ENCODE measurements at regions not wholly inside any gene's neighbourhood (a gene's known extent, or its start where the extent isn't known, plus 50 kb on each side); places are given as distances from the start of the nearest gene placed in this dataset.
"Not testable (repeated sequence)": the region's sequence is repeated elsewhere in the genome, so short reads cannot be mapped to it uniquely, and the experiment has no call there.

DNA sequence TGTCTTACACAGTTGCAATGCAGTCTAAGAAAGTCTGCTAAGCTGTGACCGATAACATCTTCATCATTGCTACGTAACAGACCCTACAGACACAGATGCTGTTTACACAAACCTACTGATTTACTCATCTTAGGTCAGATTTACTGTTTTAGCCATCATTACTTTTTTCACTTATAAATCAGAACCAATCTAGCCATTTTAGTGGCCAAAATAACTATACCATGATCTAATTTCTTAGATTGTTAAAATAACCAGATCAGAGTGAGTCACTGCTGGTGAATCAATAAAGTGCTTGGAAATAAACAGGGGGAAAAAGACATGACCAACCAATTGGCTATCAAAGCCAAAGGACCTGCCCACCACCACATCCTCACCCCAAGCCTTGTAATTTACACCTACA, 57.0 kb upstream of the FOXN3 start:
- Mint-ChIP-seq H3K36me3 (no peaks in the 10 kb centered on the region), H3K9me3 (no peaks in the 10 kb centered on the region), H3K27me3 (no peaks in the 10 kb centered on the region), H3K4me1 (ENCODE audit: low read depth in 2 of 2) (peaks cover 14 to 43% of the 10 kb centered on the region in 2 donors), H3K4me3 (no peak overlapping the region), H3K27ac (no peak overlapping the region)
- DNase-seq (ENCODE audit: low spot score) (no peak), ATAC-seq (no peak)

DNA sequence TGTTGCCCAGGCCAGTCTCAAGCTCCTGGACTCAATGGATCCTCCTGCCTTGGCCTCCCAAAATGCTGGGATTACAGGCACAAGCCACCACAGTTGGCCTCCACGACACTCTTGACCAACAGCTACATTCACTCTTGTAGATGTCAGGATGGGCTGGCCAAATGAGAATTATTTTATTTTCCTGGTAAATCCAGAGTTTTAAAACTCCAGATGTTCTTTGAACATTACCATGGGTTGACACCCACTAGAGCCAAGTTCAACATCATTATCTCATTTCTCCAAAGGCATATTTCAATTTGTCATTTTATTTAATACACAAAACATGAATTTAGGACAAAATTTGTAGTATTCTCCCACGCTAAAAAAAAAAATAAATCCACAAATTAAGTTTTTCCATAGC, 56.5 kb upstream of the FOXN3 start:
- peak overlapping the region in 1 of 2 donors; percentile 64 for H3K27ac Mint-ChIP-seq
- peaks cover 17 to 45% of the 10 kb centered on the region in 2 donors for H3K4me1 Mint-ChIP-seq (ENCODE audit: low read depth in 2 of 2)
- DNase-seq (ENCODE audit: low spot score) (no peak), ATAC-seq (no peak)
- no peaks in the 10 kb centered on the region for H3K36me3 Mint-ChIP-seq
- no peaks in the 10 kb centered on the region for H3K27me3 Mint-ChIP-seq
- H3K4me3 Mint-ChIP-seq, result no peak overlapping the region
- no peaks in the 10 kb centered on the region for H3K9me3 Mint-ChIP-seq

DNA sequence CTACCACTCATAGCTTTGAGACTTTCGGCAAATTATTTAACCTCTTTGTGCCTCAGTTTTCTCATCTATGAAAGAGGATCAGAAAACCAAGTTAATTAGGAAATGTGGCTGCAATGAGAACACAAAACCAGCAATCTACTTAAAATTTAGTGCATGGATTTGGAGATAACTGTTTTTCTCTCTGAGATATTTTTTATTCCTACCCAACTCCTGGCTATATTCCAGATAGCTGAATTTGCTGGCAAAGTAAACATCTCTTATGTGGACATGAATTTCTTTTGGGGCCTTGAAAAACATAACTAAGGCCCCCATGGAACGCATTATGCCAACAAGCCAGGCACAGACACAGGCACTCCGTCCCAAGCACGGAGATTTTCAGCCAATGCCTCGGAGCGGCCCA, 53.4 kb upstream of the FOXN3 start:
- ATAC-seq (no peak), DNase-seq (ENCODE audit: low spot score) (no peak)
- no peaks in the 10 kb centered on the region for H3K27me3 Mint-ChIP-seq
- H3K4me3 Mint-ChIP-seq, result no peak overlapping the region
- H3K9me3 Mint-ChIP-seq, result peaks cover 4% of the 10 kb centered on the region
- H3K27ac Mint-ChIP-seq, result peak overlapping the region in 1 of 2 donors; percentile 44
- peaks cover 41 to 49% of the 10 kb centered on the region in 2 donors for H3K4me1 Mint-ChIP-seq (ENCODE audit: low read depth in 2 of 2)
- H3K36me3 Mint-ChIP-seq, result peaks cover 7% of the 10 kb centered on the region

DNA sequence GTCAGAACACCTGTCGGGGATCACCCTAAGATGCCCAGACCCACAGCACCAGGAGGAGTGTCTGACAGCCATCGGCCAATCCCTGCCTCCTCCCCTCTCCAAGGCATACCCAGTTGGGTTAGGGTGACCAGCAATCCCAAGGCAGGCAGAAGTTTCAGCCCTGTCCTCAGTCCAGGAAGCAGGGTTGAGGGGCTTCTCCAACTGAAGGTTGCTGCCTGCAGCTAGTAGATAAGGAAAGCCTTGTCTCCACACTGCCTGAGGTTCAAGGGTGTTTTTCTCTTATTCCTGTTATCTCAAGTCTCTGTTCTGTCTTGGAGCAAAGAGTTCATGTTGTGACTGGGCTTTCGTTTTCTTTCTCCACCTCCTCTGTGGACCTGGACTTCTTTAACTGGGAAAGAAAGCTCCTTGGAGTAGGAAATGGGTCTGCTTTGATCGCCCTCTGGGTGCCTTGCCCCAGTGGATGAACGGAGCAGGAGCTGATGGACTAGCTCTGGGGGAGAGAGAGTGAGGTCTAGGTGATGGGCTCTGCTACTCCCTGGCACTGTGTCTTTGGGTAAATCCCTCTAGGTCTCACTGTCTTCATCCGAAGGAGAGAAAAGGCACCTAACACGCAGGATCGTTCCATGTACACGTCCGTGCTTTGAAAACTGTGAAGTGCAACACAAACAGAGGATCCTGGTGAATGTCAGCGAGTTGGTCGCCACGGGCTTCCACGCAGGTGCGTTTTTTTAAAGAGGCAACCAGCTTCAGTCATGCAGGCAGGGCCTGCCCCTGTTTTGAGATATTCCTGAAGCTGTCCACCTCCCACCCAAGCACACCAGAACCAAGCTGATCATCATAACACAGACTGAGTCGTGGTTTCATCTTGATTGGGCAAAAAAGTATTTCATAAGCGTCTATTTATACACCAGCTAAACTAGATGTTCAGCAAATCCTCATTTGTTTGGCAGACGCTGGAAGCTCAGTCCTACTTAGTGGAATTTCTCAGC, 52.5 kb upstream of the FOXN3 start:
- peaks cover 45 to 56% of the 10 kb centered on the region in 2 donors for H3K4me1 Mint-ChIP-seq (ENCODE audit: low read depth in 2 of 2)
- peaks cover 7% of the 10 kb centered on the region for H3K36me3 Mint-ChIP-seq
- no peaks in the 10 kb centered on the region for H3K27me3 Mint-ChIP-seq
- no peak for ATAC-seq
- peak overlapping the region; percentile 23 to 44 for H3K27ac Mint-ChIP-seq
- H3K4me3 Mint-ChIP-seq, result no peak overlapping the region
- peaks cover 4% of the 10 kb centered on the region for H3K9me3 Mint-ChIP-seq
- DNase-seq (ENCODE audit: low spot score), result no peak

DNA sequence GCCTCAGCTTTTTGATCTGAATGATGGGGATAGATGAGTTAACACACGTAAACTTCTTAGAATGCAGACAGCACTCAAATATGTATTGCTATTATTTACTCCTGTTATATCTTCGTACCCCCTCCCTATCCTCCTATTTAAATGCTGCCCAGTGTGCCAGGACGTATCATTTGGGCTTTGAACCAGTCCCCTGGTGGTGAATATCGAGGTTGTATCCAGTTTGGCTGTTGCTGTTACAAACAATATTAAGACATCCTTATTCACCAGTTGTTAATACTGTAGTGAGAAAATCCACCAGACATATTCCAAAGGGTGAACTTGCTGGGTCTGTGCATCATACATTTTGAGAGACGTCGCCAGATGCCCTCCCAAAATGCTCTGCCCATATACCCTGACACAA, 51.5 kb upstream of the FOXN3 start:
- Mint-ChIP-seq H3K27ac (peak overlapping the region; percentile 43 to 80), H3K4me3 (peak overlapping the region; percentile 49)
- ATAC-seq, result no peak

DNA sequence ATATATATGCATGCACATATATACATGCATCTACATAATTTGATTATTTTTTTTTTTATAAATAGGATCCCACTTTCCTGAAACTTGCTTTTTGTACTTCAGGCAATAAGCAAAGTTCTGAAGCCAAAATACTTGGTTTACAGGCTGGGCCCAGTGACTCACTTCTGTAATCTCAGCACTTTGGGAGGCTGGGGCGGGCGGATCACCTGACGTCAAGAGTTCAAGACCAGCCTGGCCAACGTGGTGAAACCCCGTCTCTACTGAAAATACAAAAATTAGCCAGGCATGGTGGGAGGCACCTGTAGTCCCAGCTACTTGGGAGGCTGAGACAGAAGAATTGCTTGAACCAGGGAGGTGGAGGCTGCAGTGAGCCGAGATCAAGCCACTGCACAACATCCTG, 51.0 kb upstream of the FOXN3 start:
- H3K27me3 Mint-ChIP-seq; H3K9me3 Mint-ChIP-seq; DNase-seq (ENCODE audit: low spot score); ATAC-seq; H3K36me3 Mint-ChIP-seq: not testable (repeated sequence)
- Mint-ChIP-seq H3K27ac (peak overlapping the region; percentile 43 to 80), H3K4me3 (peak overlapping the region; percentile 49), H3K4me1 (ENCODE audit: low read depth in 2 of 2) (peaks cover 42 to 52% of the 10 kb centered on the region in 2 donors)

More for the DNA sequence above, 51.5 kb upstream of the FOXN3 start:
- peaks cover 7% of the 10 kb centered on the region for H3K36me3 Mint-ChIP-seq
- peaks cover 4% of the 10 kb centered on the region for H3K9me3 Mint-ChIP-seq
- H3K4me1 Mint-ChIP-seq (ENCODE audit: low read depth in 2 of 2), result peaks cover 45 to 54% of the 10 kb centered on the region in 2 donors
- no peaks in the 10 kb centered on the region for H3K27me3 Mint-ChIP-seq
- no peak for DNase-seq (ENCODE audit: low spot score)

DNA sequence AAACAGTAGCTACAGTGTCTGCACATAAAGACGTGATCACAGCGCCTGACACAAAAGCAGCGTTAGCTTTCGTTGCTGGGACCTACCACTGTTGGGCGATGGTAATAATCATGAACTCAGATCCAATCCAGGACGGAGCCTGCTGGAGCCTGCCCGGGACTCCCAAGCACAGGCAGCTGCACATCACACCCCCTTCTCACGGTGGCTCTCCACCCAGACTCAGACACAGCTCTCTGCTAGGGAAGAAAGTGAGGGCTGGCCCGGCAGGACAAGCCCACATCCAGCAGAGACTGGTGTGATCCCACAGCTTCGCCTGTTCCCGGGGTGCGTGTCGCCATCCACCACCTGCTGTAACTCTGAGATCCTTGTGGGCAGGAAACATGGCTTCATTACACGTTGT, 49.9 kb upstream of the FOXN3 start:
- ATAC-seq (peak; percentile 57 to 69), DNase-seq (ENCODE audit: low spot score) (no peak)
- peaks cover 4% of the 10 kb centered on the region for H3K9me3 Mint-ChIP-seq
- H3K27ac Mint-ChIP-seq, result peak overlapping the region; percentile 80 to 85
- H3K4me3 Mint-ChIP-seq, result peak overlapping the region; percentile 79
- H3K27me3 Mint-ChIP-seq, result no peaks in the 10 kb centered on the region
- peaks cover 42 to 52% of the 10 kb centered on the region in 2 donors for H3K4me1 Mint-ChIP-seq (ENCODE audit: low read depth in 2 of 2)
- H3K36me3 Mint-ChIP-seq, result peaks cover 7% of the 10 kb centered on the region

All from natural killer cell treated with Interleukin-12 subunit alpha and Interleukin-12 subunit beta and Interleukin-15 and Interleukin-18, amount 100 ng/mL, for 72 hours (primary cell).